ENCODE measurements at regions not wholly inside any gene's neighbourhood (a gene's known extent, or its start where the extent isn't known, plus 50 kb on each side); places are given as distances from the start of the nearest gene placed in this dataset.

- Histone ChIP-seq H3K36me3 (replicated peaks in 1 of 2; ENCODE audit: control insufficient read depth in 1 of 2, insufficient read depth in 2 of 2, low read length in 2 of 2) (no peaks in the 10 kb centered on the region), H2AFZ (ENCODE audit: insufficient read depth, low read depth, low read length, poor library complexity, severe bottlenecking) (no peak overlapping the region), H3K4me2 (replicated peaks; ENCODE audit: extremely low read depth, low read length, poor library complexity, severe bottlenecking) (no peak overlapping the region), H4K20me1 (ENCODE audit: insufficient read depth, low read length) (no peaks in the 10 kb centered on the region), H3K4me1 (ENCODE audit: control insufficient read depth in 1 of 2, insufficient read depth in 2 of 2, low read length in 2 of 2) (no peaks in the 10 kb centered on the region), H3K9me3 (replicated peaks in 1 of 2; ENCODE audit: control insufficient read depth in 1 of 2, insufficient read depth in 1 of 2, low read length in 2 of 2) (no peaks in the 10 kb centered on the region), H3K27me3 (ENCODE audit: control insufficient read depth in 2 of 2, insufficient read depth in 2 of 2, low read length in 2 of 2) (no peaks in the 10 kb centered on the region), H3K27ac (ENCODE audit: low read depth in 1 of 2, low read length in 2 of 2) (no peak overlapping the region), H3K4me3 (replicated peaks in 1 of 3; ENCODE audit: low read depth in 2 of 3, low read length in 3 of 3) (no peak overlapping the region), H3K79me2 (ENCODE audit: insufficient read depth, low read length) (no peaks in the 10 kb centered on the region), H3K9ac (ENCODE audit: insufficient read depth, low read length, poor library complexity, severe bottlenecking) (no peak overlapping the region)
- Mint-ChIP-seq H3K27me3 (ENCODE audit: low read depth in 3 of 3) (peaks cover 3 to 6% (median 5%) of the 10 kb centered on the region in 3 donors), H3K9me3 (peaks cover 0 to 1% (median 0%) of the 10 kb centered on the region in 7 donors), H3K4me3 (no peak overlapping the region), H3K27ac (no peak overlapping the region), H3K4me1 (no peaks in the 10 kb centered on the region), H3K36me3 (no peaks in the 10 kb centered on the region)
- intact Hi-C loops (cut with micrococcal nuclease), result no loop called here
- TF ChIP-seq CTCF (IDR thresholded peaks at IDR 0.05), result no peak
- WGBS (ENCODE audit: insufficient coverage), result 100% methylated on average over 3 of the region's 7 CpGs
- no peak for DNase-seq
These were observed 107.2 kb upstream of the GGTLC1 start for GRCh38 chr20:24095756-24096155.

GRCh38 chr20:24095303-24095702, 106.7 kb upstream of the GGTLC1 start:
- no peak overlapping the region for H3K27ac ChIP-seq (ENCODE audit: low read depth in 1 of 2, low read length in 2 of 2)
- no peaks in the 10 kb centered on the region for H3K4me1 ChIP-seq (ENCODE audit: control insufficient read depth in 1 of 2, insufficient read depth in 2 of 2, low read length in 2 of 2)
- TF ChIP-seq CTCF (IDR thresholded peaks at IDR 0.05), result no peak
- no peaks in the 10 kb centered on the region for H3K79me2 ChIP-seq (ENCODE audit: insufficient read depth, low read length)
- Mint-ChIP-seq H3K27me3 (ENCODE audit: low read depth in 3 of 3) (peaks cover 3 to 6% (median 5%) of the 10 kb centered on the region in 3 donors), H3K4me3 (no peak overlapping the region), H3K4me1 (no peaks in the 10 kb centered on the region), H3K27ac (no peak overlapping the region), H3K9me3 (peaks cover 0 to 1% (median 0%) of the 10 kb centered on the region in 7 donors), H3K36me3 (no peaks in the 10 kb centered on the region)
- H2AFZ ChIP-seq (ENCODE audit: insufficient read depth, low read depth, low read length, poor library complexity, severe bottlenecking), result no peak overlapping the region
- no peak overlapping the region for H3K9ac ChIP-seq (ENCODE audit: insufficient read depth, low read length, poor library complexity, severe bottlenecking)
- DNase-seq, result no peak
- H3K36me3 ChIP-seq (replicated peaks in 1 of 2; ENCODE audit: control insufficient read depth in 1 of 2, insufficient read depth in 2 of 2, low read length in 2 of 2), result no peaks in the 10 kb centered on the region
- intact Hi-C loops (cut with micrococcal nuclease), result no loop called here
- H4K20me1 ChIP-seq (ENCODE audit: insufficient read depth, low read length), result no peaks in the 10 kb centered on the region
- H3K4me3 ChIP-seq (replicated peaks in 1 of 3; ENCODE audit: low read depth in 2 of 3, low read length in 3 of 3), result no peak overlapping the region
- no peaks in the 10 kb centered on the region for H3K27me3 ChIP-seq (ENCODE audit: control insufficient read depth in 2 of 2, insufficient read depth in 2 of 2, low read length in 2 of 2)
- H3K9me3 ChIP-seq (replicated peaks in 1 of 2; ENCODE audit: control insufficient read depth in 1 of 2, insufficient read depth in 1 of 2, low read length in 2 of 2), result no peaks in the 10 kb centered on the region
- no peak overlapping the region for H3K4me2 ChIP-seq (replicated peaks; ENCODE audit: extremely low read depth, low read length, poor library complexity, severe bottlenecking)

All from CD14-positive monocyte (primary cell).